Testis (tissue), 2 donors: ENCODE measurements at regions not wholly inside any gene's neighbourhood (a gene's known extent, or its start where the extent isn't known, plus 50 kb on each side); places are given as distances from the start of the nearest gene placed in this dataset.

Experiments used
- POLR2A ChIP-seq: fragments of 450-650 bp; IDR thresholded peaks from one replicate; pipeline ENCODE4 v1.6.1; 2017; ENCODE audit warnings: antibody characterized with exemption, mild to moderate bottlenecking, moderate library complexity
- TF ChIP-seq, protein P1 (sequence below), 3 experiments: fragments of 450-650 bp in 2 of 3; fragments of 200-600 bp in 1 of 3; sonication (generic) in 1 of 3; IDR thresholded peaks; one replicate each; pipeline ENCODE4 v1.5.1; 2016 to 2019; ENCODE audit warnings: antibody characterized with exemption in 3 of 3, mild to moderate bottlenecking in 2 of 3, moderate library complexity in 1 of 3

DNA sequence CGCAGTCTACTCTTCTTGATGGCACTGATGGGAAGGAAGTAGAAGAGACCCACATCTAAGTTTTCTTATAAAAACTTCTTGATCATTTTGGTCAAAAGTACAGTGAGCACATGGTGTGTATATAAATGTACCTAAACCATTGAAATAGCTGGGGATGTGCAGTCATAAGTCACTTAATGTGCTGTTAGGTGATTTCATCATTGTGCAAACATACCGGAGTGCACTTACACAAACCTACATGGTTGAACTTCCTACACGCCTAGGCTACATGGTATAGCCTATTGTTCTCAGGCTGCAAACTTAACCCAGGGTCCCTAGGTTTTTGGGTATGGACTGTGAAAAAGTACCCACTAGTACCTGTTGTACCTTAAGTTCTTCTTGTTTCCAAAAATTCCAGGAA, 123.3 kb upstream of the ZNF438 start:
- TF ChIP-seq POLR2A: no peak
- TF ChIP-seq, protein P1, sequence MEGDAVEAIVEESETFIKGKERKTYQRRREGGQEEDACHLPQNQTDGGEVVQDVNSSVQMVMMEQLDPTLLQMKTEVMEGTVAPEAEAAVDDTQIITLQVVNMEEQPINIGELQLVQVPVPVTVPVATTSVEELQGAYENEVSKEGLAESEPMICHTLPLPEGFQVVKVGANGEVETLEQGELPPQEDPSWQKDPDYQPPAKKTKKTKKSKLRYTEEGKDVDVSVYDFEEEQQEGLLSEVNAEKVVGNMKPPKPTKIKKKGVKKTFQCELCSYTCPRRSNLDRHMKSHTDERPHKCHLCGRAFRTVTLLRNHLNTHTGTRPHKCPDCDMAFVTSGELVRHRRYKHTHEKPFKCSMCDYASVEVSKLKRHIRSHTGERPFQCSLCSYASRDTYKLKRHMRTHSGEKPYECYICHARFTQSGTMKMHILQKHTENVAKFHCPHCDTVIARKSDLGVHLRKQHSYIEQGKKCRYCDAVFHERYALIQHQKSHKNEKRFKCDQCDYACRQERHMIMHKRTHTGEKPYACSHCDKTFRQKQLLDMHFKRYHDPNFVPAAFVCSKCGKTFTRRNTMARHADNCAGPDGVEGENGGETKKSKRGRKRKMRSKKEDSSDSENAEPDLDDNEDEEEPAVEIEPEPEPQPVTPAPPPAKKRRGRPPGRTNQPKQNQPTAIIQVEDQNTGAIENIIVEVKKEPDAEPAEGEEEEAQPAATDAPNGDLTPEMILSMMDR (IDR thresholded peaks at IDR 0.05): no peak
